ENCODE measurements at regions not wholly inside any gene's neighbourhood (a gene's known extent, or its start where the extent isn't known, plus 50 kb on each side); places are given as distances from the start of the nearest gene placed in this dataset.

- DNase-seq (ENCODE audit: extremely low read depth, insufficient read length) = no peak
- TF ChIP-seq CTCF (IDR thresholded peaks at IDR 0.05; ENCODE audit: insufficient read depth, low read length, poor library complexity, severe bottlenecking) = no peak
- H3K36me3 ChIP-seq (ENCODE audit: control insufficient read depth, insufficient read depth, low read length) = no peaks in the 10 kb centered on the region
- no peak overlapping the region for H3K4me3 ChIP-seq (replicated peaks; ENCODE audit: low read depth, low read length)
- no peaks in the 10 kb centered on the region; the same call in 1 of the 2 replicates for H3K27me3 ChIP-seq (replicated peaks; ENCODE audit: control insufficient read depth, insufficient read depth, low read length)
Observed at GRCh38 chr3:194833114-194833910, 147.6 kb downstream of the FAM43A start.

- Histone ChIP-seq H3K4me3 (replicated peaks; ENCODE audit: low read depth, low read length) (no peak overlapping the region), H3K36me3 (ENCODE audit: control insufficient read depth, insufficient read depth, low read length) (no peaks in the 10 kb centered on the region), H3K27me3 (replicated peaks; ENCODE audit: control insufficient read depth, insufficient read depth, low read length) (no peaks in the 10 kb centered on the region; the same call in 1 of the 2 replicates)
- TF ChIP-seq CTCF (IDR thresholded peaks at IDR 0.05; ENCODE audit: insufficient read depth, low read length, poor library complexity, severe bottlenecking) = no peak
- no peak for DNase-seq (ENCODE audit: extremely low read depth, insufficient read length)
Observed at GRCh38 chr3:194836661-194837060, 151.0 kb downstream of the FAM43A start.

- H3K4me3 ChIP-seq (replicated peaks; ENCODE audit: low read depth, low read length) = no peak overlapping the region
- H3K27me3 ChIP-seq (replicated peaks; ENCODE audit: control insufficient read depth, insufficient read depth, low read length) = no peaks in the 10 kb centered on the region; the same call in 1 of the 2 replicates
- no peak for DNase-seq (ENCODE audit: extremely low read depth, insufficient read length)
- no peak for TF ChIP-seq CTCF (IDR thresholded peaks at IDR 0.05; ENCODE audit: insufficient read depth, low read length, poor library complexity, severe bottlenecking)
- no peaks in the 10 kb centered on the region for H3K36me3 ChIP-seq (ENCODE audit: control insufficient read depth, insufficient read depth, low read length)
Observed at GRCh38 chr3:194837457-194838127, 151.9 kb downstream of the FAM43A start.

GRCh38 chr3:194838236-194838635 is 152.6 kb downstream of the FAM43A start:
- no peak for TF ChIP-seq CTCF (IDR thresholded peaks at IDR 0.05; ENCODE audit: insufficient read depth, low read length, poor library complexity, severe bottlenecking)
- DNase-seq (ENCODE audit: extremely low read depth, insufficient read length) = no peak
- H3K36me3 ChIP-seq (ENCODE audit: control insufficient read depth, insufficient read depth, low read length) = no peaks in the 10 kb centered on the region
- no peak overlapping the region for H3K4me3 ChIP-seq (replicated peaks; ENCODE audit: low read depth, low read length)
- H3K27me3 ChIP-seq (replicated peaks; ENCODE audit: control insufficient read depth, insufficient read depth, low read length) = no peaks in the 10 kb centered on the region; the same call in 1 of the 2 replicates

GRCh38 chr3:194840661-194841514 is 155.2 kb downstream of the FAM43A start:
- DNase-seq (ENCODE audit: extremely low read depth, insufficient read length) = no peak
- H3K27me3 ChIP-seq (replicated peaks; ENCODE audit: control insufficient read depth, insufficient read depth, low read length) = no peaks in the 10 kb centered on the region; the same call in 1 of the 2 replicates
- TF ChIP-seq CTCF (IDR thresholded peaks at IDR 0.05; ENCODE audit: insufficient read depth, low read length, poor library complexity, severe bottlenecking) = no peak
- no peak overlapping the region for H3K4me3 ChIP-seq (replicated peaks; ENCODE audit: low read depth, low read length)
- no peaks in the 10 kb centered on the region for H3K36me3 ChIP-seq (ENCODE audit: control insufficient read depth, insufficient read depth, low read length)
